Adipocyte (in vitro differentiated cells): ENCODE measurements at regions not wholly inside any gene's neighbourhood (a gene's known extent, or its start where the extent isn't known, plus 50 kb on each side); places are given as distances from the start of the nearest gene placed in this dataset.
"Not testable (repeated sequence)": the region's sequence is repeated elsewhere in the genome, so short reads cannot be mapped to it uniquely, and the experiment has no call there.

ENCODE experiments used
- DNase-seq: peaks from one replicate; pipeline ENCODE4 v3.0.0-alpha.2; 2015; ENCODE audit warnings: low read depth
- H3K27me3 ChIP-seq: replicated peaks from 2 replicates; pipeline ENCODE4 v1.7.0; 2013; ENCODE audit warnings: mild to moderate bottlenecking, low read length, moderate library complexity; ENCODE audit not compliant: control insufficient read depth, insufficient read depth
- H3K36me3 ChIP-seq: 2 replicates; pipeline ENCODE4 v1.7.0; 2013; ENCODE audit warnings: low read length, mild to moderate bottlenecking, moderate library complexity; ENCODE audit not compliant: control insufficient read depth, insufficient read depth, severe bottlenecking
- H3K4me1 ChIP-seq: 2 replicates; pipeline ENCODE4 v1.7.0; 2013; ENCODE audit warnings: mild to moderate bottlenecking, low read length, moderate library complexity; ENCODE audit not compliant: control insufficient read depth, insufficient read depth
- H3K4me3 ChIP-seq: 2 replicates; pipeline ENCODE4 v1.7.0; 2013; ENCODE audit warnings: mild to moderate bottlenecking, low read length, moderate library complexity
- H3K9ac ChIP-seq: 2 replicates; pipeline ENCODE4 v1.7.0; 2013; ENCODE audit warnings: mild to moderate bottlenecking, low read length, moderate library complexity
- H3K9me3 ChIP-seq: 2 replicates; pipeline ENCODE4 v1.7.0; 2013; ENCODE audit warnings: mild to moderate bottlenecking, low read length, moderate library complexity; ENCODE audit not compliant: control insufficient read depth

DNA sequence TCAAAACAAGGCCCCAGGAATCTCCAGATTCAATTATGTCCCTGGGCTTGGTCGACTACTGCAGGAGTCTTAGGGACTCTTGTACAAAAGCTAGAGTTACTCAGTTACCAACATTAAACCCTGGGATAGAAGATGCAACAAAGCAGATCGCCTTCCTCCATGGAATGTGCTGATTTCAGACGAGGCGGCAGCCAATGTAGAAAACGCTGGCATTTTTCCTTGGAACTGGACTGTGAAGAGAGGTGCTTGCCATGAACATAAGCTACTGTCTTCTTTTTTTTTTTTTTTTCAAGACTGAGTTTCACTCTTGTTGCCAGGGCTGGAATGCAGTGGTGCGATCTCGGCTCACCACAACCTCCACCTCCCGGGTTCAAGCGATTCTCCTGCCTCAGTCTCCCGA is 76.9 kb upstream of the ENPEP start:
- H3K9me3 ChIP-seq, H3K36me3 ChIP-seq: not testable (repeated sequence)

DNA sequence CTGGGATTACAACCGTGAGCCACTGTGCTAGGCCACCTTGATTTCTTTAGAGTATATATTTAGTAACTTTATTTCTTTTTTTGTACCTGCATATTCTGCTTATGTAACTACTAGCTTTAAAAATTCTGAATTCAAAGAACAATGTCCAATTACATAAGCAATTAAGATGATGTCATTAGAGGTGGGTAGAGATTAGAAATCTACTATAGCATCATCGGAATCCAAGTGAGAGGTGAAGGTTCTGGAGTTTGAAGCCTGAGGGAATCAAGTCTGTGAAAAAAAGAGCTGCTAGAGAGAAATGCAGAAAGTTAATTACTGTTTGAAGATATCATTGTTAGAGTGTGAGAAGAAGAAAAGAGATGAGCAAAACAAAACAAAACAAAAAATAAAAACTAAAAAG is 79.0 kb upstream of the ENPEP start:
- H3K27me3 ChIP-seq: peaks cover 3% of the 10 kb centered on the region
- no peaks in the 10 kb centered on the region for H3K4me1 ChIP-seq
- no peak overlapping the region for H3K4me3 ChIP-seq
- no peak overlapping the region for H3K9ac ChIP-seq
- H3K36me3 ChIP-seq: no peaks in the 10 kb centered on the region
- no peaks in the 10 kb centered on the region for H3K9me3 ChIP-seq
- DNase-seq: no peak

More for the DNA sequence above, 76.9 kb upstream of the ENPEP start:
- not testable (repeated sequence) for H3K4me3 ChIP-seq, H3K4me1 ChIP-seq, DNase-seq, H3K9ac ChIP-seq, H3K27me3 ChIP-seq

DNA sequence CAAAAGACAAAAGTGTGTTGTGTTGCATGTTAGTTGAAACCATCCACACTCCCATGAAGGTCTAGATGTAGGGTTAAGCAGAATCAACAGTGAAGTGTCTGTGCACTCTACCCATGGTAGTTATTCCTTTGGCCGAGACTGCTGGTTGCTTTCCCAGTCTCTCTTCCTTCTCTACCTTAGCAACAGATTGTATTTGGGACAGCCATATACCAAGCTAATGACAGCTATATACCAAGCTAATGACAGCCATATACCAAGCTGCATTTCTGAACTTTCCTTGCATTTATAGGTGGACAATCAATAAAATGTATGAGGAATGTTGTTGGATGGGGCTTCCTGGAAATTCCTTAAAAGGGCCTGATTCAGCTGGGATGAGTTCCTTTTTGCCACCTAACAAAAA is 80.5 kb upstream of the ENPEP start:
- no peaks in the 10 kb centered on the region for H3K36me3 ChIP-seq
- H3K4me3 ChIP-seq: no peak overlapping the region
- no peaks in the 10 kb centered on the region for H3K9me3 ChIP-seq
- no peaks in the 10 kb centered on the region for H3K4me1 ChIP-seq
- peaks cover 3% of the 10 kb centered on the region for H3K27me3 ChIP-seq
- no peak overlapping the region for H3K9ac ChIP-seq
- DNase-seq: no peak

DNA sequence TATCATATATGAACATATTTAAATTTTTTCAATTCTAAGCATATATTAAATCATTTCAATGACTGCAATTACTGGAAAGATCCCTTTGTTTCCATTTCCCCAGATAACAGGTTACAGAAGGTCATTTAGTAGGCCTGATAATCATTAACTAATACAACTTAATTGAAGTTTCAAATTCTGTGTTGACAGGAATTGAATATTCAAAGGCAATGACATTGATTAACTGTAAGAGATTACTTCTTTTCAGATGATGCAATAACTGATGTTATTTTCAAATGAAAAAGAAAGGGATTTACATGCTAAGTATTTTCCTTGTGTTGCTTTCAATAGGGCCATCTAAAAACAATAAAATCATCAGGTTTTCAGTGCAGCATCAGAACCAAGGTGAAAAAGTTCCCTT is 81.1 kb upstream of the ENPEP start:
- Histone ChIP-seq H3K9me3 (no peaks in the 10 kb centered on the region), H3K4me1 (no peaks in the 10 kb centered on the region), H3K4me3 (no peak overlapping the region), H3K36me3 (no peaks in the 10 kb centered on the region), H3K27me3 (peaks cover under 1% of the 10 kb centered on the region), H3K9ac (no peak overlapping the region)
- DNase-seq: no peak

DNA sequence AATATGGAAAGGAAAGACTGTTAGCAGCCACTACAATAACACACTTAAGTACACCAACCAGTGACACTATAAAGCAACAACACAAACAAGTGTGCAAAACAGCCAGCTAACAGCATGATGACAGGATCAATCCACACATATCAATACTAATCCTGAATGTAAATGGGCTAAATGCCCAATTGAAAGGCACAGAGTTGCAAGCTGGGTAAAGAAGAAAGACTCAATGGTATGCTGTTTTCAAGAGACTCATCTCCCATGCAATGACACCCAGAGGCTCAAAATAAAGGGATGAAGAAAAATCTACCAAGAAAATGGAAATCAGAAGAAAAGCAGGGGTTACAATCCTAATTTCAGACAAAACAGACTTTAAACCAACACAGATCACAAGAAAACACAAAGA is 94.2 kb upstream of the ENPEP start:
- H3K36me3 ChIP-seq: no peaks in the 10 kb centered on the region
- no peak overlapping the region for H3K4me3 ChIP-seq
- peaks cover 25% of the 10 kb centered on the region for H3K9me3 ChIP-seq
- H3K4me1 ChIP-seq: no peaks in the 10 kb centered on the region
- no peak for DNase-seq
- H3K27me3 ChIP-seq: no peaks in the 10 kb centered on the region
- H3K9ac ChIP-seq: no peak overlapping the region

DNA sequence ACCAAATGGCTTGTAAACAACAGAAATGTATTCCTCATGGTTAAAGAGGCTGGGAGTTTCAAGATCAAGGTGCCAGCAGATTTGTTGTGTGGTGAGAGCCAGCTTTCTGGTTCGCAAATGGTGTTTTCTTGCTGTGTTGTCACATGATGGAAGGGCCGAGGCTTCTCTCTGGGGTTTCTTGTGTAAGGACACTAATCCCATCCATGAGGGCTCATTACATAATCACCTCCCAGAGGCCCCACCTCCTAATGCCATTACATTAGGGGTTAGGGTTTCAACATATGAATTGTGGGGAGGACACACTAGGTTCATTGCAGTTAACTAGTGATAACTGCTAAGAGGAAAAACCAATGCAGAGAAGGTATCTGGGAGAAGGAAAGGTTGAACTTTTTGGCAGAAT is 103.5 kb upstream of the ENPEP start:
- H3K9me3 ChIP-seq: no peaks in the 10 kb centered on the region
- H3K4me3 ChIP-seq: no peak overlapping the region
- no peak overlapping the region for H3K9ac ChIP-seq
- no peak for DNase-seq
- no peaks in the 10 kb centered on the region for H3K36me3 ChIP-seq
- H3K4me1 ChIP-seq: no peaks in the 10 kb centered on the region
- H3K27me3 ChIP-seq: no peaks in the 10 kb centered on the region

DNA sequence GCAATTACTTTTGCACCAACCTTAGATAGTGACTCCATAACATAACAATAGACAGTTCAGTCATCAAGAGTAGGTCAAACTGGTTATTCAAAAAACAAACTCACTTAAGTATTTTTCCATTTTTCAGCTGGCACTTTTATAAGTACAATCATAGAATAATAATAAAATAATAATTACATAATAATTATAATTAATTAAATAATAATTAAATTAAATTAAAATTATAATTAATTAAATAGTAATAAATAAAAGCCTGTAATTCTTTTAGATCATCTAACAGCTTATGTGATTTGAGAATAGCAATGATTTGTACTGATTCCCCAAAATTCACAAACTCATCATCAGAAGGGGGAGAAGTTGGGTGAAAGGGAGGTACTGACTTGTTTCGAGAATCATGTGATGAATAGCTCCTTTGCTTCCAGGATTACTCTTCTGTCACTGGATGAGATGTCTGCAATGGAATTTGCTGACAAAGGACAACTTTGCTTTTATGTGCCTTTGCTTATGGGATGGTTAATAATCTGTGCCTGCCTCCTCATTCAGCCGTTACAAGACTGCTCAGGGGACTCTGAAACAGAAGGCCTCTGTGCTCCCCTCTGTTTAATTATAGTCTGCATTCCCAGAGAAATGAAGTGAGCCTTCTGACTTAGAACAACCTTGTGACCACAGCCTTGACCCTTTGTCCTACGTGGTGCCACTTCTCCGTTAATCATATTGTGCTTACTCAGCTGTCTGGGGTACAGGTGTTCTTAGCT is 104.8 kb upstream of the ENPEP start:
- Histone ChIP-seq H3K27me3 (no peaks in the 10 kb centered on the region), H3K9me3 (no peaks in the 10 kb centered on the region), H3K4me3 (no peak overlapping the region), H3K4me1 (no peaks in the 10 kb centered on the region), H3K36me3 (no peaks in the 10 kb centered on the region), H3K9ac (no peak overlapping the region)
- no peak for DNase-seq

DNA sequence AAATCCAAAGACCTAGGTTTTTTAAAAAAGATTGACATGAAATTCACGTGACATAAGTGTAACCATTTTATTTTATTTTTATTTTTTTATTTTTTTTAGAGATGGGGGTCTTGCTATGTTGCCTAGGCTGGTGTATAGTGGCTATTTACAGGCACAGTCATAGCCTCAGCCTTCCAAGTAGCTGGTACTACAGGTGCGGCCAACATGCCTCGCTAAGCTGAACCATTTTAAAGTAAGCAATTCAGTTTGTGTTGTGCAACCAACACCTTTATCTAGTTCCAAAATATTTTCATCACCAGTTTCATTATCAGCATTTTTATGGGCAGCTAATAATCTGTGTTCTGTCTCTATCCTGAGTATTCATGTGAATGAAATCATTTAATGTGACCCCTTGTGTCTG is 107.5 kb upstream of the ENPEP start:
- DNase-seq: no peak
- no peak overlapping the region for H3K9ac ChIP-seq
- H3K36me3 ChIP-seq: no peaks in the 10 kb centered on the region
- no peaks in the 10 kb centered on the region for H3K9me3 ChIP-seq
- peaks cover 12% of the 10 kb centered on the region for H3K4me1 ChIP-seq
- H3K27me3 ChIP-seq: no peaks in the 10 kb centered on the region
- no peak overlapping the region for H3K4me3 ChIP-seq

DNA sequence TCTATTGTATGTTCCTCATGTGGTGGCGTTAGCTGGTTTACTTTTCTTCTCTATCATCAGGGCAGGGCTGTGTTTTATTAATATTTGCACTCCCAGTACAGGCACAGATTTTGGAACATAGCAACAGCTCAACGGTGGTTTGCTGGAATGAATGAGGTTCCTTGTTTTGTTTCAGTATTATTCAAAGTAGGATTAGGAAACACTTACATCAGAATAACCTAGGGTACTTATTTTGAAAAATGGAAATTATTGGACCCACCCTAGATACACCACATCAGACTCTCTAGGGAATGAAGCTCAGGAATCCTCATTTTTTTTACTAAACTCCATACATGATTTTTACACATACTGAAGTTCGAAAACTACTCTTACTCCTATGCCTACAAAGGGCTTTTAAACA is 108.8 kb upstream of the ENPEP start:
- Histone ChIP-seq H3K36me3 (no peaks in the 10 kb centered on the region), H3K4me1 (peaks cover 12% of the 10 kb centered on the region), H3K27me3 (no peaks in the 10 kb centered on the region), H3K9ac (no peak overlapping the region), H3K4me3 (no peak overlapping the region), H3K9me3 (no peaks in the 10 kb centered on the region)
- DNase-seq: no peak

DNA sequence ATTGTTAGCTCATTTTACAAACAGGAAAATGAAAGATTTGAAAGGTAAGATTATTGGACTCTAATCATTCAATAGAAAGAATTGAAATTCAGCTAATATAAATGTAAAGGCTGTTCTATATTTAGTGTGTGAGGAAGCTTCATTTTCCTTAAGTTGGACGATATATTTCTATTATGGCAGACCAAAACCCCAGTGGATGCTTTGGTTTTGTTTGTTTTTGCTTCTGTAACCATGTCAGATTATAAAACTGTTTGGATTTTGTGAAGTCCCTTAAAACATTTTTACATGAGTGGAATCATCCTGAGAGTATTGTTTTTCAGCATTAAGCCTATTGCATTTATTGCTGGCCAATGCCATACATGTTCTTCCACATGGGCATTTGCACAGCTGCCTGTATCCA is 110.2 kb upstream of the ENPEP start:
- Histone ChIP-seq H3K36me3 (no peaks in the 10 kb centered on the region), H3K9me3 (no peaks in the 10 kb centered on the region), H3K27me3 (no peaks in the 10 kb centered on the region), H3K4me3 (no peak overlapping the region), H3K4me1 (peaks cover 12% of the 10 kb centered on the region), H3K9ac (no peak overlapping the region)
- no peak for DNase-seq

DNA sequence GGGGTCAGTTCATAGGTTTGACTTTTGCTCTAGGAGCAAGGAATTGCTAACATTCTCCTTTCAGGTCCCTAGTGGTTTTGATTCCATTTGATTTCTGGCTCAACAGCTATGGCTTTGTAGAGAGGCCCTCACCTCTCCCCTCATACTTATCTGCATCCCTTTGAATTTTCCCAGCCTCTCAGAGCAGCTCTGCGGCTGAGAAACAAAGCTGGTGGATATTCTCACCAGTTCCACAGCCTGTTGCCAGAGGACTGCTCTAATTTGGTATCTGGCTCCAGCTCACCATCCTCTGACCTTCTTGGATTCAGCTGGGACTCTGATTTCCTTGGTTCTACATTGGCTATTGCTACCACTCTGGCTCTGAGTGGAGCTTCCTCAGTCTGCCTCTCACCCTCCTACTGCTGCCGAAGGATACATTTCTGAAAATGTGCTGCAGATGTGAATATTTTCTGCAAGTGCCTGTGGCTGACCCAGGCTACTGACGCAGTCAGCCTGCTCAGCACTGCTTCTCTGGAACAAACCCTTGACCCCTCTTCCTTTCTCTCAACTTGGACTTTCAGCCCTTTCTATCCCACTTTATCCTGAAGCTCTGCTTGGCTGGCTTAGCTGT is 110.9 kb upstream of the ENPEP start:
- Histone ChIP-seq H3K36me3 (no peaks in the 10 kb centered on the region), H3K9ac (no peak overlapping the region), H3K4me3 (no peak overlapping the region), H3K27me3 (no peaks in the 10 kb centered on the region), H3K9me3 (no peaks in the 10 kb centered on the region), H3K4me1 (peaks cover 12% of the 10 kb centered on the region)
- DNase-seq: peak; percentile 2

DNA sequence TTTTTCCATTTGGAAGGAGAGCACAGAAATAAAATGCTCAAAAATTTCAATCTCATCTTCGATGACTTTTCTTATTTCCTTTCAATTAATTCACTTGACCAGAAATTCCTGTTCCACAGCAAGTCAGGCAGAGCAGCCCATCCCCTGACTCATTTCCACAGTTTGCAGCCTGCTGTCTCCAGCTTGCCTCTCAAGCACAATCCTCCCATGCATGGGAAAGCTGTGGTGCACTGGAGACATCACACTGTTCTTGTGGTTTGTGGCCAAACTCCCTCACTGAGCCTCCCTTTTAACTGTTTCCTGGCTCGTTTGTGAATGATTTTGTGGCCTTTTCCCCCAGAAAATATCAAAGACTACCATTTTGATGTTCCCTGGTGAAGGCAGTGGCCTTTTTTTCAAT is 114.0 kb upstream of the ENPEP start:
- DNase-seq: peak; percentile 4
- Histone ChIP-seq H3K9me3 (no peaks in the 10 kb centered on the region), H3K27me3 (no peaks in the 10 kb centered on the region), H3K36me3 (no peaks in the 10 kb centered on the region), H3K4me3 (no peak overlapping the region), H3K4me1 (peaks cover 12% of the 10 kb centered on the region), H3K9ac (no peak overlapping the region)
